ENCODE measurements at regions not wholly inside any gene's neighbourhood (a gene's known extent, or its start where the extent isn't known, plus 50 kb on each side); places are given as distances from the start of the nearest gene placed in this dataset.

GRCh38 chrX:107565015-107565414 is 63.3 kb upstream of the PRPS1 start:
- Histone ChIP-seq H3K27ac (ENCODE audit: low read depth in 1 of 2, low read length in 1 of 2) (no peak overlapping the region), H3K9me3 (ENCODE audit: control insufficient read depth in 2 of 2, insufficient read depth in 1 of 2, low read length in 1 of 2) (no peaks in the 10 kb centered on the region), H3K36me3 (ENCODE audit: control insufficient read depth in 2 of 2, insufficient read depth in 2 of 2, low read length in 1 of 2) (no peaks in the 10 kb centered on the region), H3K27me3 (ENCODE audit: control insufficient read depth in 2 of 2, insufficient read depth in 1 of 2, low read length in 1 of 2) (peaks cover 0 to 6% of the 10 kb centered on the region in 2 donors), H3K4me1 (ENCODE audit: control insufficient read depth in 2 of 2, insufficient read depth in 2 of 2, low read length in 2 of 2) (no peaks in the 10 kb centered on the region), H3K4me3 (ENCODE audit: low read length in 2 of 2) (no peak overlapping the region)
- DNase-seq (ENCODE audit: low read depth in 6 of 9, low spot score in 9 of 9), result no peak
- WGBS, result 96% methylated on average over 3 of the region's 3 CpGs

GRCh38 chrX:107565931-107566603 is 62.2 kb upstream of the PRPS1 start:
- no peaks in the 10 kb centered on the region for H3K9me3 ChIP-seq (ENCODE audit: control insufficient read depth in 2 of 2, insufficient read depth in 1 of 2, low read length in 1 of 2)
- H3K27me3 ChIP-seq (ENCODE audit: control insufficient read depth in 2 of 2, insufficient read depth in 1 of 2, low read length in 1 of 2), result peaks cover 0 to 3% of the 10 kb centered on the region in 2 donors
- no peak overlapping the region for H3K4me3 ChIP-seq (ENCODE audit: low read length in 2 of 2)
- DNase-seq (ENCODE audit: low read depth in 6 of 9, low spot score in 9 of 9), result no peak
- no peak overlapping the region for H3K27ac ChIP-seq (ENCODE audit: low read depth in 1 of 2, low read length in 1 of 2)
- H3K36me3 ChIP-seq (ENCODE audit: control insufficient read depth in 2 of 2, insufficient read depth in 2 of 2, low read length in 1 of 2), result no peaks in the 10 kb centered on the region
- H3K4me1 ChIP-seq (ENCODE audit: control insufficient read depth in 2 of 2, insufficient read depth in 2 of 2, low read length in 2 of 2), result no peaks in the 10 kb centered on the region
- WGBS, result 71% methylated on average over 7 of the region's 7 CpGs

- Histone ChIP-seq H3K9me3 (ENCODE audit: control insufficient read depth in 2 of 2, insufficient read depth in 1 of 2, low read length in 1 of 2) (no peaks in the 10 kb centered on the region), H3K36me3 (ENCODE audit: control insufficient read depth in 2 of 2, insufficient read depth in 2 of 2, low read length in 1 of 2) (no peaks in the 10 kb centered on the region), H3K4me3 (ENCODE audit: low read length in 2 of 2) (no peak overlapping the region), H3K27me3 (ENCODE audit: control insufficient read depth in 2 of 2, insufficient read depth in 1 of 2, low read length in 1 of 2) (peaks cover 0 to 2% of the 10 kb centered on the region in 2 donors), H3K4me1 (ENCODE audit: control insufficient read depth in 2 of 2, insufficient read depth in 2 of 2, low read length in 2 of 2) (no peaks in the 10 kb centered on the region), H3K27ac (ENCODE audit: low read depth in 1 of 2, low read length in 1 of 2) (no peak overlapping the region)
- DNase-seq (ENCODE audit: low read depth in 6 of 9, low spot score in 9 of 9), result no peak
- 97% methylated on average over 2 of the region's 2 CpGs for WGBS
Measured at GRCh38 chrX:107566604-107567262, 61.6 kb upstream of the PRPS1 start.

GRCh38 chrX:107567370-107567769 is 60.9 kb upstream of the PRPS1 start:
- Histone ChIP-seq H3K27ac (ENCODE audit: low read depth in 1 of 2, low read length in 1 of 2) (no peak overlapping the region), H3K9me3 (ENCODE audit: control insufficient read depth in 2 of 2, insufficient read depth in 1 of 2, low read length in 1 of 2) (no peaks in the 10 kb centered on the region), H3K27me3 (ENCODE audit: control insufficient read depth in 2 of 2, insufficient read depth in 1 of 2, low read length in 1 of 2) (no peaks in the 10 kb centered on the region), H3K4me3 (ENCODE audit: low read length in 2 of 2) (no peak overlapping the region), H3K4me1 (ENCODE audit: control insufficient read depth in 2 of 2, insufficient read depth in 2 of 2, low read length in 2 of 2) (no peaks in the 10 kb centered on the region), H3K36me3 (ENCODE audit: control insufficient read depth in 2 of 2, insufficient read depth in 2 of 2, low read length in 1 of 2) (no peaks in the 10 kb centered on the region)
- 23% methylated on average over 2 of the region's 2 CpGs for WGBS
- DNase-seq (ENCODE audit: low read depth in 6 of 9, low spot score in 9 of 9), result no peak

GRCh38 chrX:107571296-107571998 is 56.9 kb upstream of the PRPS1 start:
- Histone ChIP-seq H3K9me3 (ENCODE audit: control insufficient read depth in 2 of 2, insufficient read depth in 1 of 2, low read length in 1 of 2) (no peaks in the 10 kb centered on the region), H3K4me3 (ENCODE audit: low read length in 2 of 2) (no peak overlapping the region), H3K36me3 (ENCODE audit: control insufficient read depth in 2 of 2, insufficient read depth in 2 of 2, low read length in 1 of 2) (no peaks in the 10 kb centered on the region), H3K27me3 (ENCODE audit: control insufficient read depth in 2 of 2, insufficient read depth in 1 of 2, low read length in 1 of 2) (no peaks in the 10 kb centered on the region), H3K27ac (ENCODE audit: low read depth in 1 of 2, low read length in 1 of 2) (no peak overlapping the region), H3K4me1 (ENCODE audit: control insufficient read depth in 2 of 2, insufficient read depth in 2 of 2, low read length in 2 of 2) (no peaks in the 10 kb centered on the region)
- WGBS, result 91% methylated on average over 9 of the region's 9 CpGs
- no peak for DNase-seq (ENCODE audit: low read depth in 6 of 9, low spot score in 9 of 9)

GRCh38 chrX:107573016-107573415 is 55.3 kb upstream of the PRPS1 start:
- no peak for DNase-seq (ENCODE audit: low read depth in 6 of 9, low spot score in 9 of 9)
- H3K4me1 ChIP-seq (ENCODE audit: control insufficient read depth in 2 of 2, insufficient read depth in 2 of 2, low read length in 2 of 2), result no peaks in the 10 kb centered on the region
- no peaks in the 10 kb centered on the region for H3K27me3 ChIP-seq (ENCODE audit: control insufficient read depth in 2 of 2, insufficient read depth in 1 of 2, low read length in 1 of 2)
- WGBS, result 94% methylated on average over 7 of the region's 7 CpGs
- H3K9me3 ChIP-seq (ENCODE audit: control insufficient read depth in 2 of 2, insufficient read depth in 1 of 2, low read length in 1 of 2), result no peaks in the 10 kb centered on the region
- no peaks in the 10 kb centered on the region for H3K36me3 ChIP-seq (ENCODE audit: control insufficient read depth in 2 of 2, insufficient read depth in 2 of 2, low read length in 1 of 2)
- H3K4me3 ChIP-seq (ENCODE audit: low read length in 2 of 2), result no peak overlapping the region
- no peak overlapping the region for H3K27ac ChIP-seq (ENCODE audit: low read depth in 1 of 2, low read length in 1 of 2)

DNA sequence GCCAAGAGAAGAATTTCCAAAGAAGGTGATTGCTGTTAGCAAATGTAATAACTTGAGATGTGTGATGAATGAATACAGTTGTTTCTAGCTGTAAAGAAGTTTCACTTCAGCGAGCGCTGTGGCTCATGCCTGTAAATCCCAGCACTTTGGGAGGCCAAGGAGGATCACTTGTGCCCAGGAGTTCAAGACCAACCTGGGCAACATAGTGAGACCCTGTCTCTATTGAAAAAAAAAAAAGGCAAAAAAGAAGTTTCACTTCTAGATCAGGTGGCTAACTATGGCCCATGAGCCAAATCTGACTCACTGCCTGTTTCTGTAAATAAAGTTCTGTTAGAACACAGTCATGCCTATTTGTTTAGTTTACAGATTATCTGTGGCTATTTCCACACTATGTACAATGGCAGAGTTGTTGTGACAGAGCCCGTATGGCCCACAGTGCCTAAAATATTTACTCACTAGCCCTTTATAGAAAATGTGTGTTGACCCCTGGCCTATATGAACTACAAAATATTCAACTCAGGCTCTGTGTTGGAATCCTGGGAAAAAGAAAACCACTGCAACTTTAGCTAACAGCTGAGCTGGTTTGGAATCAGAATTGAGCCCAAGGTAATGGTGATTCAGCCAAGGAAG is 54.1 kb upstream of the PRPS1 start:
- H3K27me3 ChIP-seq (ENCODE audit: control insufficient read depth in 2 of 2, insufficient read depth in 1 of 2, low read length in 1 of 2), result no peaks in the 10 kb centered on the region
- no peak overlapping the region for H3K4me3 ChIP-seq (ENCODE audit: low read length in 2 of 2)
- H3K9me3 ChIP-seq (ENCODE audit: control insufficient read depth in 2 of 2, insufficient read depth in 1 of 2, low read length in 1 of 2), result no peaks in the 10 kb centered on the region
- H3K36me3 ChIP-seq (ENCODE audit: control insufficient read depth in 2 of 2, insufficient read depth in 2 of 2, low read length in 1 of 2), result no peaks in the 10 kb centered on the region
- no peak overlapping the region for H3K27ac ChIP-seq (ENCODE audit: low read depth in 1 of 2, low read length in 1 of 2)
- no peaks in the 10 kb centered on the region for H3K4me1 ChIP-seq (ENCODE audit: control insufficient read depth in 2 of 2, insufficient read depth in 2 of 2, low read length in 2 of 2)
- DNase-seq (ENCODE audit: low read depth in 6 of 9, low spot score in 9 of 9), result no peak
- WGBS, result 99% methylated on average over 3 of the region's 3 CpGs

DNA sequence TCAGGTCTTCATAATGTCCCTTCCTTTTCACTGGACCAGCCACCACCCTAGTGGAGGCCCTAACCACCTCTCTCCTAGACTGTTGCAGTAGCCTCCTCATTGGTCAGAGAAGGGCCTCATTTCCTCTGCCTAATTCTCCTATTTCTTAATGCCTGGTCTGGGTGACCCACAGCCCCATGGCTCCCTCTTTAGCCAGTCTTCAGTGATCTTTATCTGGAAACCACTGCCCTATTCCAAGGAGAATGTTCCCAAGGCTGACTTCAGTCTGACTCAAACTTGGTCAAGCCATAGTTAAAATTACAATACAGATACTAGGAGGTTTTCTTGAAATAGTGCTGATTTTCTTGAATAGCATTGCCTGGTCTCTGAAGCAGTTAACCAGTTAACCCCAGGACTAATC is 53.6 kb upstream of the PRPS1 start:
- H3K27ac ChIP-seq (ENCODE audit: low read depth in 1 of 2, low read length in 1 of 2), result no peak overlapping the region
- no peak overlapping the region for H3K4me3 ChIP-seq (ENCODE audit: low read length in 2 of 2)
- no peaks in the 10 kb centered on the region for H3K36me3 ChIP-seq (ENCODE audit: control insufficient read depth in 2 of 2, insufficient read depth in 2 of 2, low read length in 1 of 2)
- no peaks in the 10 kb centered on the region for H3K9me3 ChIP-seq (ENCODE audit: control insufficient read depth in 2 of 2, insufficient read depth in 1 of 2, low read length in 1 of 2)
- no peaks in the 10 kb centered on the region for H3K4me1 ChIP-seq (ENCODE audit: control insufficient read depth in 2 of 2, insufficient read depth in 2 of 2, low read length in 2 of 2)
- no peak for DNase-seq (ENCODE audit: low read depth in 6 of 9, low spot score in 9 of 9)
- H3K27me3 ChIP-seq (ENCODE audit: control insufficient read depth in 2 of 2, insufficient read depth in 1 of 2, low read length in 1 of 2), result no peaks in the 10 kb centered on the region

DNA sequence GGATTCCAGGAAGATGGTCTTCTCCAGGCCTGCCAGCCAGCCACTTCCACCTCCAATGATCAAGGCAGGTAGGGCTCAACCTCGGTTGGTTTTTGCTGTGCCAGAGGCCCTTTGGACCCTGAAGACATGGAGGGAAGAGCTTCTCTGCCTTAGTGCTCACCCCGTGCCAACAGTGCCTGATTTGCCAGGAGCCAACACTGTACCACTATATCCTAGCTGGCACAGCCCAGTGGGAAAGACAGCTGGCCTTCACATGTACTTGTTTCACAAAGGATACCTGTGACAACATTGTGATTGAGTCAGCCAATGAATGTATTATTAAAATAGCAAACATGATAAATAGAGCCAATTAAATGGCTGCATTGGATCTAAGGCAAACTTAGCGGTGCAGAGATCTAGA is 51.9 kb upstream of the PRPS1 start:
- no peaks in the 10 kb centered on the region for H3K36me3 ChIP-seq (ENCODE audit: control insufficient read depth in 2 of 2, insufficient read depth in 2 of 2, low read length in 1 of 2)
- 91% methylated on average over 3 of the region's 3 CpGs for WGBS
- no peaks in the 10 kb centered on the region for H3K4me1 ChIP-seq (ENCODE audit: control insufficient read depth in 2 of 2, insufficient read depth in 2 of 2, low read length in 2 of 2)
- H3K27ac ChIP-seq (ENCODE audit: low read depth in 1 of 2, low read length in 1 of 2), result no peak overlapping the region
- no peak for DNase-seq (ENCODE audit: low read depth in 6 of 9, low spot score in 9 of 9)
- no peaks in the 10 kb centered on the region for H3K9me3 ChIP-seq (ENCODE audit: control insufficient read depth in 2 of 2, insufficient read depth in 1 of 2, low read length in 1 of 2)
- H3K4me3 ChIP-seq (ENCODE audit: low read length in 2 of 2), result no peak overlapping the region
- H3K27me3 ChIP-seq (ENCODE audit: control insufficient read depth in 2 of 2, insufficient read depth in 1 of 2, low read length in 1 of 2), result no peaks in the 10 kb centered on the region

Data from thymus (tissue), 11 donors.